Right atrium auricular region (tissue), 2 donors: ENCODE measurements at regions not wholly inside any gene's neighbourhood (a gene's known extent, or its start where the extent isn't known, plus 50 kb on each side); places are given as distances from the start of the nearest gene placed in this dataset.
A peak's percentile ranks its signal among the peaks of the same experiment; 100 is the strongest.

Source experiments
- DNase-seq: peaks from one replicate; pipeline ENCODE4 v3.0.0-alpha.2; 2019; ENCODE audit warnings: low spot score
- H3K27ac ChIP-seq, 2 donors: fragments of 200-600 bp; sonication (generic); 1 replicate in 1 of 2; 2 replicates in 1 of 2; pipeline ENCODE4 v1.5.1; 2016 to 2019
- H3K27me3 ChIP-seq, 2 donors: fragments of 200-600 bp; sonication (generic); one replicate each; pipeline versions ENCODE4 v1.5.1 to v1.6.0; 2017 to 2019
- H3K36me3 ChIP-seq: fragments of 200-600 bp; sonication (generic); one replicate; pipeline ENCODE4 v1.5.1; 2016
- H3K4me1 ChIP-seq, 2 donors: fragments of 200-600 bp; sonication (generic); one replicate each; pipeline versions ENCODE4 v1.5.1 to v1.6.0; 2017 to 2019
- H3K4me3 ChIP-seq, 2 donors: fragments of 200-600 bp; sonication (generic); 1 replicate in 1 of 2; 2 replicates in 1 of 2; pipeline ENCODE4 v1.5.1; 2017 to 2019; ENCODE audit warnings: mild to moderate bottlenecking in 1 of 2, moderate library complexity in 1 of 2
- H3K9me3 ChIP-seq, 2 donors: fragments of 200-600 bp; sonication (generic); one replicate each; pipeline ENCODE4 v1.5.1; 2019
- CTCF ChIP-seq, 2 donors: fragments of 200-600 bp; sonication (generic); IDR thresholded peaks; one replicate each; pipeline ENCODE4 v1.5.1; 2019; ENCODE audit warnings: antibody characterized with exemption in 2 of 2

DNA sequence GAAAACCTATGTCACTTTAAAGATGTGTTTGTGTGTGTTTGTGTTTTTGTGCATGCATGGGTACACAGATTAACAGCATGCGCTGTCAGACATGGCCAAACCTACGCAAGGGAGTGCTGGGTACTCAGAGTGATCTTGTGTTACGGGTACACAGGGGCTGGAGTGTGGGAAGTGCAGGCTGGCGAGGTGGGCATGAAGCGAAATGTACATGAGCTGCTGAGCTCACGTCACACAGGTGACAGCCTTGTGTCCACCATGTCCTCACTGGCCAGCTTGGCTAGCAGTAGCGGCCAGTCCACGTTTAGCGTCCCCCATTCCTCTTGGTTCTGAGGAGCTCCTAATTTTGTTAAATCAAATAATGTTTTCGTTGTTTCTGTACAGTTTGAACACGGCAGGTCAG, 979.7 kb upstream of the TMEM132C start:
- DNase-seq, result no peak
- Histone ChIP-seq H3K27ac (no peak overlapping the region), H3K4me3 (no peak overlapping the region), H3K4me1 (no peaks in the 10 kb centered on the region), H3K27me3 (no peaks in the 10 kb centered on the region), H3K36me3 (no peaks in the 10 kb centered on the region), H3K9me3 (no peaks in the 10 kb centered on the region)
- no peak for TF ChIP-seq CTCF (IDR thresholded peaks at IDR 0.05)

- DNase-seq, result no peak
- no peak for TF ChIP-seq CTCF (IDR thresholded peaks at IDR 0.05)
- Histone ChIP-seq H3K36me3 (no peaks in the 10 kb centered on the region), H3K9me3 (no peaks in the 10 kb centered on the region), H3K27ac (no peak overlapping the region), H3K27me3 (no peaks in the 10 kb centered on the region), H3K4me3 (no peak overlapping the region), H3K4me1 (no peaks in the 10 kb centered on the region)
Observed at GRCh38 chr12:127290251-127290650, 976.7 kb upstream of the TMEM132C start.

DNA sequence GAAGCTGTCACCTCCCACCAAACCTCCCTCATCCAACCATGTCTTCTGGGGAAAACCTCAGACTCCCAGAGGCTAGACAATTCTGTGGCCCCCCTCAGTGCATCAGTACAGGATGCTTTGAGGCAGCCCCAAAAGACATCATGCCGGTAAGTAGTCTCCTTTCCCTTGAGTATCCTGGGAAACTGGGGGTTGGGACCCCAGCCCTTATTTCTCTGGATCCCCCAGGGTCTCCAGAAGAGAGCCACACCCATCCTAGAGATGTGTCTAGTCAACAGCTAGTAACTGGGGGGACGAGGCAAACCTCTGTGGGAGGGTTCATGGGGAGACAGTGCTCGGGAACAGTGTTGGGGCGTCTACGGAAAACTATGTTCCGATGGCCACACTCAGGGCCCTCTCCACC, 974.2 kb upstream of the TMEM132C start:
- TF ChIP-seq CTCF (IDR thresholded peaks at IDR 0.05), result no peak
- Histone ChIP-seq H3K36me3 (no peaks in the 10 kb centered on the region), H3K4me3 (no peak overlapping the region), H3K4me1 (no peaks in the 10 kb centered on the region), H3K27me3 (no peaks in the 10 kb centered on the region), H3K9me3 (no peaks in the 10 kb centered on the region), H3K27ac (no peak overlapping the region)
- DNase-seq, result peak; percentile 21

DNA sequence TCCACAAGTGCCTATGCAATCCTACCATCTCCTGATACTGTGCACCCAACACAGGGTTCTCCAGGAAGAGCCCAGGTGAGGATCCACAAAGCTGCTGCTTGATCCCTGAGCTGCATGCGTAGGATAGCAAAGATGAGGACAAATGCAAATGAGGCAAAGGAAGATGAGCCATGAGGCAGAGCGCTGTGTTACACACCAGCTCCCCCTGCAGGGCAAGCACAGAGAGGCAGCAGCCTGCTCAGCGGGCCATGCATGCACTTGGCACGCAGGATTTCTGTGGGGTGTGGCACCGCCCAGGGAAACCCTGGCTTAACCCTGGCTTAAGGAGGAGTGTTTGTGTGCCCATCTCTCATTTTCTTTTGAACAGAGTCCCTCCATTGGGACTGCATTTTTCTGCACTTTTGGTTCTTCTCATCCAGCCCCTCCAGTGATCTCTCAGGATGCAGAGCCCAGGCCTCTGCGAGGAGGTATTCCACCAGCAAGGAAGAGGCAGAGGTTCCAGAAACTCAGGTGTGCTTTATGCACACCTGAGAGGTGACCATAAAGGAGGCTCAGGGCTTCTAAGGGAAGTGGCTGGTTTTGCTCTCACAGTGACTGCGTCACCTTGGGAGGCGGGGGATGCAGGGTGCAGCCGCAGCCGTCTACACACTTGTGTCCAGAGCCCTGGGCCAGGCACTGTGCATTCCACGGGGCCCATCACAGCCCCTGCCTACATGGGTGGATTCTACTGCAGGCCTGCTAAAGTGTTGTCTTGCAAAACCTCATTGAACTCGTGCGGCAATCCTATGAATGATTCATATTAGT, 973.3 kb upstream of the TMEM132C start:
- TF ChIP-seq CTCF (IDR thresholded peaks at IDR 0.05), result peak; percentile 50 to 80
- no peaks in the 10 kb centered on the region for H3K4me1 ChIP-seq
- H3K36me3 ChIP-seq, result no peaks in the 10 kb centered on the region

GRCh38 chr12:127294651-127295210, 972.2 kb upstream of the TMEM132C start:
- no peaks in the 10 kb centered on the region for H3K9me3 ChIP-seq
- no peak overlapping the region for H3K4me3 ChIP-seq
- peak; percentile 16 for DNase-seq
- H3K27me3 ChIP-seq, result no peaks in the 10 kb centered on the region
- no peak for TF ChIP-seq CTCF (IDR thresholded peaks at IDR 0.05)
- no peak overlapping the region for H3K27ac ChIP-seq
- H3K36me3 ChIP-seq, result no peaks in the 10 kb centered on the region
- H3K4me1 ChIP-seq, result no peaks in the 10 kb centered on the region

More for the DNA sequence above, 973.3 kb upstream of the TMEM132C start:
- Histone ChIP-seq H3K27me3 (no peaks in the 10 kb centered on the region), H3K4me3 (no peak overlapping the region), H3K27ac (no peak overlapping the region), H3K9me3 (no peaks in the 10 kb centered on the region)
- DNase-seq, result peak; percentile 66
